ENCODE measurements at regions not wholly inside any gene's neighbourhood (a gene's known extent, or its start where the extent isn't known, plus 50 kb on each side); places are given as distances from the start of the nearest gene placed in this dataset.
"Not testable (repeated sequence)": the region's sequence is repeated elsewhere in the genome, so short reads cannot be mapped to it uniquely, and the experiment has no call there.

DNA sequence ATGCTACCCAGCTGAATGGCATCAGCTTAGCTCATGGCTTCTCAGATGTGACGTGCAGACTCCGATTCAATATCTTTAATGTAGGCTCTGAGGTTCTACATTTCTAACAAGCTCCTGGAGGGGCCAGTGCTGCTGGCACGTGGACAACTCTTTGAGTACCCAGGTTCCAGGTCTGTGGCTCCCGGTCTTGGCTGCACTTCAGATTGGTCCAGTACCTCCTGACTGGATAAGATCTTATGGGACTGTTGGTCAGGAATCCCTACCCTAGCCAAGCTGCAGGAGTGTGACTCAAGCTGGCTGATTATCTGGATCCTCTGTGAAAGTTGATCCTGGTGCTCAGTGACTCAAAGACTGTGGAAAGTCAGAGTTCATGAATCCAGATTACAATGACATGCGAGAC lies 222.1 kb downstream of the ANKRD30B start:
- TF ChIP-seq, protein P1, sequence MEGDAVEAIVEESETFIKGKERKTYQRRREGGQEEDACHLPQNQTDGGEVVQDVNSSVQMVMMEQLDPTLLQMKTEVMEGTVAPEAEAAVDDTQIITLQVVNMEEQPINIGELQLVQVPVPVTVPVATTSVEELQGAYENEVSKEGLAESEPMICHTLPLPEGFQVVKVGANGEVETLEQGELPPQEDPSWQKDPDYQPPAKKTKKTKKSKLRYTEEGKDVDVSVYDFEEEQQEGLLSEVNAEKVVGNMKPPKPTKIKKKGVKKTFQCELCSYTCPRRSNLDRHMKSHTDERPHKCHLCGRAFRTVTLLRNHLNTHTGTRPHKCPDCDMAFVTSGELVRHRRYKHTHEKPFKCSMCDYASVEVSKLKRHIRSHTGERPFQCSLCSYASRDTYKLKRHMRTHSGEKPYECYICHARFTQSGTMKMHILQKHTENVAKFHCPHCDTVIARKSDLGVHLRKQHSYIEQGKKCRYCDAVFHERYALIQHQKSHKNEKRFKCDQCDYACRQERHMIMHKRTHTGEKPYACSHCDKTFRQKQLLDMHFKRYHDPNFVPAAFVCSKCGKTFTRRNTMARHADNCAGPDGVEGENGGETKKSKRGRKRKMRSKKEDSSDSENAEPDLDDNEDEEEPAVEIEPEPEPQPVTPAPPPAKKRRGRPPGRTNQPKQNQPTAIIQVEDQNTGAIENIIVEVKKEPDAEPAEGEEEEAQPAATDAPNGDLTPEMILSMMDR (IDR thresholded peaks at IDR 0.05) = no peak
- Mint-ChIP-seq H3K4me1 (no peaks in the 10 kb centered on the region), H3K27me3 (no peaks in the 10 kb centered on the region), H3K4me3 (no peak overlapping the region), H3K27ac (no peak overlapping the region), H3K36me3 (ENCODE audit: low read depth) (no peaks in the 10 kb centered on the region), H3K9me3 (peaks cover 2% of the 10 kb centered on the region)
- DNase-seq = no peak
- no peak for ATAC-seq (ENCODE audit: low read depth)
- intact Hi-C loops (cut with micrococcal nuclease) = no loop called here
- ChIA-PET CTCF (no interaction called here), POLR2A (no interaction called here)

DNA sequence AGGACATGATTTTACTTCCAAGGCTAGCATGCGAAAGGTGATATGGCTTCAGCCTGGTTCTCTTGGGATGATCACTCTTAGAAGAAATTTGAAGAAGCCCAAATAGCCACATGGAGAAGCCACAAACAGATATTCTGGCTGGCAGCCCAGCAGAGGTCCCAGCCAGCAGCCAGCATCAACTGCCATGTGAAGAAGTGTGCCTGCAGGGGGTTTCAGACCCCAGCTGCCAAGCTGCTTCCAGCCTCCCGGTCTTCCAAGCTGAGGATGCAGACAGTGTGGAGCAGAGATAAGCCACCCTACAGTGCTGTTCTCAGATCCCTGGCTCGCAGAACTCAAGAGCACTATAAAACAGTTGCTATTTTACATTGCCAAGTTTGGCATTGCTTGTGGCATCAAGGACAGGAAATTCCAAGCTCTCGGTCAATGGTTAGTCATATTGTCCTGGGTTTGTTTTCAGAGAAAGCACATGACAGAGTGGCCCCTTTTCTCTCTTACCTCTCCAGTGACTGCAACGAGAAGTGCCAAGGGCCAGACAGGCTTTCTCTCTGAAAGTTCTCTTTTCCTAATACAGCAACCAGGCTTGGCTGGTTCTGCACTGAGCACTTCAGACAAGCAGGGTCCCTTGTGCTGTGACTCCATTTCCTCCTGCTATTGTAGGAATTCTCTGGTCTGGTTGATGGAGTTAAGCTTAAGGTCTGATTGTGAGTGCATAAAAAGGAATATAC lies 223.7 kb downstream of the ANKRD30B start:
- ATAC-seq (ENCODE audit: low read depth) = no peak
- no peak for DNase-seq
- Mint-ChIP-seq H3K27ac (no peak overlapping the region), H3K4me1 (no peaks in the 10 kb centered on the region), H3K9me3 (peaks cover 2% of the 10 kb centered on the region), H3K36me3 (ENCODE audit: low read depth) (no peaks in the 10 kb centered on the region), H3K27me3 (no peaks in the 10 kb centered on the region), H3K4me3 (no peak overlapping the region)
- TF ChIP-seq, protein P1 (IDR thresholded peaks at IDR 0.05) = no peak
- CTCF ChIA-PET = no interaction called here
- intact Hi-C loops (cut with micrococcal nuclease) = no loop called here
- POLR2A ChIA-PET = no interaction called here

- H3K4me3 Mint-ChIP-seq; H3K9me3 Mint-ChIP-seq; H3K4me1 Mint-ChIP-seq; H3K27ac Mint-ChIP-seq; DNase-seq; H3K27me3 Mint-ChIP-seq; ATAC-seq (ENCODE audit: low read depth); H3K36me3 Mint-ChIP-seq (ENCODE audit: low read depth); POLR2A ChIA-PET; CTCF ChIA-PET; intact Hi-C loops (cut with micrococcal nuclease): not testable (repeated sequence)
Observed at GRCh38 chr18:14973421-14973820, 225.4 kb downstream of the ANKRD30B start.

DNA sequence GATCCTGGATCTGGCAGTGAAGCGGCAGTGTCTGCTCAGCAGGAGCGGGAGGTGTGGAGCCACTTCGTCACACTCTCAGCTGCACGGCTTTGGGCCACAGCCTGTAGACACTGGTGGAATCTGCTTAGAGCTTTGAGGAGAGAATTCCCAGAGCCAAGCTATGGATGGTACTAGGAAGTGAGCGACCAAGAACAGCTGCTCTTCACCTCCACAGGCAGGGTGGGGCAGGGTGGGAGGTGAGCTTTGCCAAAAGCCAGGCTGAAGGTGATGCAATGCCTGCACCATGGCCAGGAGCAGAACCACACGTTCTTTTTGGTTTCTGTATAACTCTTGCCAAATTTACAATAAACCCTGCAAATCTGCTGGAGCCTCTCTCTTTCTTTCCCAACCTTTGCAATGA lies 226.1 kb downstream of the ANKRD30B start:
- ChIA-PET CTCF (no interaction called here), POLR2A (no interaction called here)
- H3K27me3 Mint-ChIP-seq = no peaks in the 10 kb centered on the region
- H3K9me3 Mint-ChIP-seq = peaks cover 4% of the 10 kb centered on the region
- ATAC-seq (ENCODE audit: low read depth) (no peak), DNase-seq (no peak)
- no peak overlapping the region for H3K4me3 Mint-ChIP-seq
- TF ChIP-seq, protein P1 (IDR thresholded peaks at IDR 0.05) = no peak
- intact Hi-C loops (cut with micrococcal nuclease) = no loop called here
- H3K36me3 Mint-ChIP-seq (ENCODE audit: low read depth) = no peaks in the 10 kb centered on the region
- H3K4me1 Mint-ChIP-seq = no peaks in the 10 kb centered on the region
- no peak overlapping the region for H3K27ac Mint-ChIP-seq

DNA sequence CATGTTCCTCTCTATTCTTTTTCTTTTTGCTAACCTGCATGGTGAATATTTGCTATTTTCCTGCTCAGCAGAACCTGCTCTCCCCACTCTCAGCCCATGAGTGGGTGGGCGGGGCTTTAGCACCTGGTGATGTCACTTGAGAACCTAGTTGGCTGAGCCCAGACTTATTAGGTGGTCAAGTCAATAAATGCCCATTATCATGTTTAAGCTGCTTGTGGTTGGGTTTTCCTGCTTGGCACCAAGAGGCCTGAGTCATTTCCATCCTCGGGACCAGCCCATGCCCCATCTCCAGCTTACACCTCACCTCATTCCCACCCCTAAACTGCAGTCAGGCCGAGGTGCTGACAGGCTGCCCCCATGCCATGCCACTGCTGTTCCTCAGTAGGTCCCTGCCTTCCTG lies 226.6 kb downstream of the ANKRD30B start:
- TF ChIP-seq, protein P1 (IDR thresholded peaks at IDR 0.05) = no peak
- ATAC-seq (ENCODE audit: low read depth) = no peak
- Mint-ChIP-seq H3K4me3 (no peak overlapping the region), H3K36me3 (ENCODE audit: low read depth) (no peaks in the 10 kb centered on the region), H3K27ac (no peak overlapping the region), H3K4me1 (no peaks in the 10 kb centered on the region), H3K9me3 (peaks cover 4% of the 10 kb centered on the region), H3K27me3 (no peaks in the 10 kb centered on the region)
- ChIA-PET POLR2A (no interaction called here), CTCF (no interaction called here)
- DNase-seq = no peak
- intact Hi-C loops (cut with micrococcal nuclease) = no loop called here

- Mint-ChIP-seq H3K27ac (no peak overlapping the region), H3K4me1 (no peaks in the 10 kb centered on the region), H3K9me3 (peaks cover 4% of the 10 kb centered on the region), H3K36me3 (ENCODE audit: low read depth) (no peaks in the 10 kb centered on the region), H3K4me3 (no peak overlapping the region), H3K27me3 (no peaks in the 10 kb centered on the region)
- TF ChIP-seq, protein P1 (IDR thresholded peaks at IDR 0.05) = no peak
- ATAC-seq (ENCODE audit: low read depth) (no peak), DNase-seq (no peak)
- POLR2A ChIA-PET = no interaction called here
- CTCF ChIA-PET = no interaction called here
- intact Hi-C loops (cut with micrococcal nuclease) = no loop called here
Observed at GRCh38 chr18:14975431-14975830, 227.5 kb downstream of the ANKRD30B start.
